GM21723 (cell line): ENCODE measurements at regions not wholly inside any gene's neighbourhood (a gene's known extent, or its start where the extent isn't known, plus 50 kb on each side); places are given as distances from the start of the nearest gene placed in this dataset.
"Not testable (repeated sequence)": the region's sequence is repeated elsewhere in the genome, so short reads cannot be mapped to it uniquely, and the experiment has no call there.

ENCODE experiments used
- ATAC-seq: cut with Tn5 transposase; IDR thresholded peaks from one replicate; pipeline ENCODE4 v1.9.1; 2021; ENCODE audit warnings: mild to moderate bottlenecking, moderate library complexity; ENCODE audit not compliant: unreplicated experiment

DNA sequence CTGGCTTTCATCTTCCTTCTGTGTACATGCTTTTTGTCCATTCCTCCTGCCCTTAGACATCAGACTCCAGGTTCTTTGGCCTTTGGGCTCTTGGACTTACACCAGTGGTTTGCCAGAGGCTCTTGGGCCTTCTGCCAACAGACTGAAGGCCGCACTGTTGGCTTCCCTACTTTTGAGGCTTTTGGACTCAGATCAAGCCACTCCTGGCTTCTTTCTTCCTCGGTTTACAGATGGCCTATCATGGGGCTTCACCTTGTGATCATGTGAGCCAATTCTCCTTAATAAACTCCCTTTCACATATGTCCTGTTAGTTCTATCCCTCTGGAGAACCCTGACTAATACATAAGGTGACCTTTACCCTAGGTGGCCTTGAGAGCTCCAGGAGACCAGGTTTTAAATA, 189.1 kb upstream of the CCNG1 start:
- no peak for ATAC-seq

GRCh38 chr5:163248871-163249270, 188.5 kb upstream of the CCNG1 start:
- ATAC-seq = no peak

GRCh38 chr5:163252950-163253349, 184.4 kb upstream of the CCNG1 start:
- no peak for ATAC-seq

- ATAC-seq = no peak
These were observed 177.9 kb upstream of the CCNG1 start for GRCh38 chr5:163259495-163259894.

DNA sequence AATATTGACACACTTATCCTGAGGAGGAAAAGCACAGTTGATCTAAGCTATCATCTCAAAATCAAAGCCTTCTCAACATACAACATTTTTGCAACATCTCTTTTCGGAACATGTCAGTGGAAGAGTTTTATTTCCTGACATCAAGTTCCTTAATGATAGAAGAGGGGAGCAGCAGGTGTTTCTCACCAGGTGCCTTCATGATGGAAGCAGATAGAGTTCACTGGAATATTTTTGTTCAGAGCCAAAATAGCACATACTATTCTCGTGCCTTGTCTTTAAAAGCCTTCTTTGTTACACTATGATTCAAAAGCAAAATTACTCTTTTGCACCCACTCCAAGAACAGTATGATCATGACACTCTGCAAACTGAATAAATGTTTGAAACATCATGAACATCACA, 176.9 kb upstream of the CCNG1 start:
- no peak for ATAC-seq

DNA sequence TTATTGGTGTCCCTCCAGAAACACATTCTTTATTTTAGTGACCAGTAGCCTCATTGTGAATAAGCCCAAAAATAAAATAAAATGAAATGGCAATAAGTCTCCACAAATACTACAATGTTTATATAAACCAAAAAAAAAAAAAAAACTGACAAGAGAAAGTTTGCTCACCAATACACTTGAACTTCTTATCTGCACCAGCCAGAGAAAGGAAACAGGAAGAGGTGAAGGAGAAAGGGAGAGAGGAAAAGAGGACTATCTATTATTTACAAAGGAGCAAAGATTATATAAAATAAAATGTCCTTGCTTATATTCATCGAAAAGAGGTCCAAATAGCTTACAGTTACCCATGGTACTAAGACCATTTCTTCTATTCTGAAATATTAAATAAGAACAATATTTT, 176.4 kb upstream of the CCNG1 start:
- ATAC-seq = no peak

- no peak for ATAC-seq
These were observed 175.6 kb upstream of the CCNG1 start for GRCh38 chr5:163261647-163262269.

GRCh38 chr5:163266249-163266648, 171.1 kb upstream of the CCNG1 start:
- not testable (repeated sequence) for ATAC-seq

- no peak for ATAC-seq
These were observed 167.8 kb upstream of the CCNG1 start for GRCh38 chr5:163269624-163270023.

DNA sequence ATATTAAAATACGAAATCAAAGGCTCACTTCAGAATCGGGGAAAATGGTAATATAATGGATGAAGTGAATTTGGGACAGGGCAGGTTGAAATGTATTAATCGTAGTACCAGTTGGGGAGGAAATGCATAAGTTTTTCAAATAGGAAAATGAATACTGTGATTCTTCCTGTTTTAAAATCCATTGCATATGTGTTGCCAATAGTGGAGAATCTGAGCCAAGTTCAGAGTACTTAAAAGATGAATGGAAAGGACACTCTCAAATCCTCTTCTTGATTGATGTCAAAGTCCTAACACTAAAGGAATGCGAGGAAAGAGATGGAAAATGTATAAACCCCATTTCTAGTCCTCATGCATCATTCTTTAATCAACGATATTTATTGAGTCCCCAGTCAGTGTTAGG, 160.9 kb upstream of the CCNG1 start:
- no peak for ATAC-seq

GRCh38 chr5:163280897-163281296, 156.5 kb upstream of the CCNG1 start:
- not testable (repeated sequence) for ATAC-seq

GRCh38 chr5:163281512-163281911, 155.9 kb upstream of the CCNG1 start:
- ATAC-seq = no peak

GRCh38 chr5:163293836-163294235, 143.6 kb upstream of the CCNG1 start:
- ATAC-seq = no peak

DNA sequence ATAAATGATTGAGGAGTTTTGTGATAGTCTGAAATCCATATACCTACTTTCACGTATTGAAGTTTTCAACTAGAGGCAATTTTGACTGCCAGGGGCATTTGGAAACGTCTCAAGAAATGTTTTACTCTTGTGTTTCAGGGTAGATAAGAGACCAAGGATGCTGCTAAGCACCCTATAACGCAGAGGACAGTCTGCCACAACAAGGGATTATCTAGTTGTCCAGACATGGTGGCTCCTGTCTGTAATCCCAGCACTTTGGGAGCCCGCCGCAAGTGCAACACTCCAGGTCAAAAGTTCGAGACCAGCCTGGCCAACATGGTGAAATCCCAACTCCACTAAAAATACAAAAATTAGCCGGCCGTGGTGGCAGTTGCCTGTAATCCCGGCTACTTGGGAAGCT, 133.7 kb upstream of the CCNG1 start:
- ATAC-seq = no peak

GRCh38 chr5:163305655-163306054, 131.7 kb upstream of the CCNG1 start:
- ATAC-seq = no peak

DNA sequence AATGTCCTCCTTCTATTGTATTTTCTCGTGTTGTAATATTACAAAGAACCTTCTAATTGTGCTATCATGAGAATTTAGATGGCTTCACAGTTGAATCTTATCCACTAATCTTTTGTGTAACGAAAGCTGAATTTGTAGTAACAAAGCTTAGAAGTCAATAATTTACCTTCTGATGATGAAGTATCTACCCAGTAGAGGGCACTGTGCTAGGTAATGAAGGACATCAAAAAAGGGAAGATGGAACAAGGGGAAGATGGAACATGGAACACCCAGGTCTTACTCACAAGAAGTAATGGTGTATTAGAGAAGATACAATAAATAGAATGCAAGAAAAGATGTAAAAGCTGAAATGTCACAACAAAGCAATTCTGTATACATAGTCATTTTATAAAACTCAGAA, 131.0 kb upstream of the CCNG1 start:
- no peak for ATAC-seq

DNA sequence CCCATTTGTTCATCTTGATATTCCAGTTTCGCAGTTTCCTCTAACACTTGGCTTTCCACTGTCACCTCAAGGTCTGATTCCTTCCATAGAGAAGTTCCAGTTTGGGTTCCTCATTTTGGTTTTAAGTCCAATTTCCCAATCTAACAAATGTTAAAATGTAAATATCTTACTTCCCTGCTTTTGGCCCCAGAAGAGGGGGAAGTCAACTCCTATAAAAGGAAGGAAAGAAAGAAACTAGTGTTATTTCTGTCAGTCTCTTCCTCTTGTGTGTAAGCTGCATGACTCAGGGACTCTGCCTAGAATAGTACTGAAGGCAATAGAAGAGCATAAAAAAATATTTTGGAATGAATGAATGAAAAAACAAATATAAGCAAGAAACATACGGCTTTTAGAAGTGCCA, 127.5 kb upstream of the CCNG1 start:
- ATAC-seq = no peak

DNA sequence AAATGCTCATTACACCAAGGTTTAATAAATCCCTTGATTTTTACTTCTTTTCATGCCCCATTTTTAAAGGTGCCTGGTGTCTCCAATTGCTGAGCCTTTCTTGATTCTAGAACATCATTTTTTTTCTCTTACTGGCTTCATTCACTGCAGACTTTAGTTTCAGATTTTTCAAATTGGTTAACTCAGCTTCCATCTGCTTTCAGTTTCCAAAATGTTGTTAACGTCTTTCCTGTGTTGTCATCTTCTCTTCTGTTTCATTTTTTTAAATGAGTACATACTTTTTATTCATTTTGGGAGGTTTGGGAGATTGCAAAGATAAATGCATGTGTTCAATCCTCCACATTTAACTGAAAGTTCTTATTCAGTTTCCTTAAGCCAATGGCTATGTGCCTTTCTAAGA, 126.4 kb upstream of the CCNG1 start:
- ATAC-seq = no peak

GRCh38 chr5:163312598-163312997, 124.8 kb upstream of the CCNG1 start:
- no peak for ATAC-seq

GRCh38 chr5:163313049-163313448, 124.3 kb upstream of the CCNG1 start:
- not testable (repeated sequence) for ATAC-seq

DNA sequence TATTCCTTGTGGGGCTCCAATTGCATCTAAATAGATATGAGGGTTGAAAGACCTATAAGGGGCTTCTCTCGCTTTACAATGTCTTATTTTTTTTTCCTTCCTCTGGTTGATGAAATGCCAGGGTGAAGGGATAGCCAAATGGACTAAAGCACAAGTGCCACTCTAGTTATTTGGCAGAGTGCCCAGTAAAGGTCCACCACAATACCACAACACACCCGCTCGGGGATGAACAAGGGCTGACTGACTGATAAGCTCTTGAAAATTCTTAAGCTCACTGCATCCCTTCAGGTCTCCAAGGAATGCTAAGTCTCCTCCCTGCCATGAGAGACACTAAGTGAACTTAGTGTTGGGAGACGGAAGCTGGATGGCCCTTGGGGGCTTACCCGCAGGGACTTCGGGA, 121.0 kb upstream of the CCNG1 start:
- ATAC-seq = not testable (repeated sequence)

DNA sequence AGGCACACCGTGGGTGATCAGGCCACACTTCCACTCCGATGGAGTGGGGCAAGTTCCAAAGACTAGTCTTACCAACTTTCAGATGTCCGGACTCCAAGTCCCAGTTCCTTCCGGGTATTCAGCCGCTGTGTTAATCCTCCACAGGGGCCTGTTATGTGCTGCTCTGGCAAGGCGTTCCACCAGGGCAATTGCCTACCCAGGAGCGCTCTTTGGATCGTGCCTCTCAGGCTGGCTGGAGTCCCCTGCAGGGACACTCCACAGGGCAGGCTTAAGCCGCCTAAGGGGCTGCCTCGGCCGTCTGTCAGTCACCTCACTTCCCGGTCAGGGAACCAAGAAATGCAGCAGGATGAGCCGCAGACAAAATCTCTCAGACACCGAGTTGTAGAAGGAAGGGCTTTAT, 118.7 kb upstream of the CCNG1 start:
- no peak for ATAC-seq

GRCh38 chr5:163321511-163321910, 115.9 kb upstream of the CCNG1 start:
- ATAC-seq = no peak
